GM12878 (cell line): ENCODE measurements at regions not wholly inside any gene's neighbourhood (a gene's known extent, or its start where the extent isn't known, plus 50 kb on each side); places are given as distances from the start of the nearest gene placed in this dataset.

Source experiments
- ATAC-seq: fragments of 200-7000 bp; cut with Tn5 transposase; 3 replicates; pipeline ENCODE4 v1.9.1; 2020; ENCODE audit warnings: mild to moderate bottlenecking, moderate library complexity
- BruUV-seq: library from RNA; stranded (reverse); fragments of 400-500 nt; replicated peaks from 2 replicates; lab custom pipeline; 2021; lab: Mats Ljungman, UMichigan
- CTCF ChIA-PET: fragments of 300-600 bp; sonication (Branson Sonifier 250); formaldehyde crosslinking; extraction: SDS; loops from one replicate; lab custom pipeline; 2021; ENCODE audit warnings: inconsistent platforms; lab: Yijun Ruan, JAX
- POLR2A ChIA-PET: fragments of 350-600 bp; formaldehyde crosslinking; extraction: SDS; loops from one replicate; lab custom pipeline; 2021; ENCODE audit warnings: inconsistent platforms; lab: Charles Lee
- RAD21 ChIA-PET: fragments of 300-600 bp; sonication (Branson Sonifier 250); formaldehyde crosslinking; loops from one replicate; lab custom pipeline; 2023; ENCODE audit warnings: antibody characterized with exemption; ENCODE audit not compliant: unreplicated experiment; lab: Charles Lee
- SMC1A ChIA-PET: fragments of 300-600 bp; sonication (Branson Sonifier 250); formaldehyde crosslinking; loops from one replicate; lab custom pipeline; 2023; ENCODE audit not compliant: unreplicated experiment, uncharacterized antibody; lab: Charles Lee
- DNase-seq: peaks from one replicate; pipeline ENCODE4 v3.0.0-alpha.2; 2011; ENCODE audit warnings: low read depth, low spot score
- FAIRE-seq: peaks from 3 replicates; lab custom pipeline; 2011; peaks lifted over from hg19 to GRCh38; lab: Jason Lieb, UNC
- H2AFZ ChIP-seq: 2 replicates; pipeline ENCODE4 v1.6.0; 2011; ENCODE audit warnings: low read depth, low read length, control low read depth; ENCODE audit not compliant: control insufficient read depth
- H3K27ac ChIP-seq: 2 replicates; pipeline ENCODE4 v1.5.1; 2011; ENCODE audit warnings: control low read depth; ENCODE audit not compliant: control insufficient read depth, insufficient read depth
- H3K27me3 ChIP-seq, 2 experiments: replicated peaks in 1 of 2; 2 replicates each; pipeline versions ENCODE4 v1.6.0 to v1.6.1; 2011; ENCODE audit warnings: low read length in 1 of 2; ENCODE audit not compliant: control insufficient read depth in 2 of 2, insufficient read depth in 2 of 2
- H3K36me3 ChIP-seq, 2 experiments: 2 replicates each; pipeline ENCODE4 v1.5.1; 2011; ENCODE audit warnings: low read length in 1 of 2; ENCODE audit not compliant: control insufficient read depth in 2 of 2, insufficient read depth in 2 of 2
- H3K4me1 ChIP-seq: 2 replicates; pipeline ENCODE4 v1.6.1; 2011; ENCODE audit warnings: mild to moderate bottlenecking, low read length, moderate library complexity, mixed read lengths; ENCODE audit not compliant: control insufficient read depth, insufficient read depth
- H3K4me2 ChIP-seq: 2 replicates; pipeline ENCODE4 v1.6.0; 2011; ENCODE audit warnings: control low read depth; ENCODE audit not compliant: control insufficient read depth, insufficient read depth
- H3K4me3 ChIP-seq: fragments of 200-600 bp; sonication (generic); 2 replicates; pipeline ENCODE4 v1.5.1; 2016
- H3K79me2 ChIP-seq: 2 replicates; pipeline ENCODE4 v1.6.0; 2011; ENCODE audit warnings: low read length; ENCODE audit not compliant: control insufficient read depth, insufficient read depth
- H3K9ac ChIP-seq: 2 replicates; pipeline ENCODE4 v1.8.0; 2011; ENCODE audit warnings: low read length, control low read depth, mixed read lengths; ENCODE audit not compliant: control insufficient read depth, insufficient read depth
- H3K9me3 ChIP-seq: replicated peaks from 3 replicates; pipeline ENCODE4 v1.5.1; 2011; ENCODE audit warnings: mild to moderate bottlenecking, low read length; ENCODE audit not compliant: control insufficient read depth, insufficient read depth
- H4K20me1 ChIP-seq: 2 replicates; pipeline ENCODE4 v1.6.0; 2011; ENCODE audit not compliant: control insufficient read depth, insufficient read depth
- DPF2 ChIP-seq: fragments of 450-650 bp; IDR thresholded peaks from 2 replicates; pipeline ENCODE4 v1.6.1; 2017; ENCODE audit warnings: mild to moderate bottlenecking
- EZH2 ChIP-seq: IDR thresholded peaks from 2 replicates; pipeline ENCODE4 v1.6.1; 2012; ENCODE audit warnings: low read depth, mild to moderate bottlenecking, control low read depth, inconsistent platforms, low read length, borderline replicate concordance; ENCODE audit not compliant: control insufficient read depth
- NFXL1 ChIP-seq: fragments of 450-650 bp; IDR thresholded peaks from 2 replicates; pipeline ENCODE4 v1.6.1; 2017; ENCODE audit warnings: antibody characterized with exemption, mild to moderate bottlenecking, borderline replicate concordance
- PAX5 ChIP-seq: IDR thresholded peaks from 2 replicates; pipeline ENCODE4 v1.6.1; 2011; ENCODE audit warnings: low read depth, low read length, borderline replicate concordance
- POLR2A ChIP-seq: IDR thresholded peaks from 2 replicates; pipeline ENCODE4 v1.6.1; 2011; ENCODE audit warnings: low read depth, mild to moderate bottlenecking, low read length
- RELA ChIP-seq: fragments of 450-650 bp; IDR thresholded peaks from 2 replicates; pipeline ENCODE4 v1.8.0; 2014; ENCODE audit warnings: borderline replicate concordance; ENCODE audit not compliant: partially characterized antibody
- TAF1 ChIP-seq: IDR thresholded peaks from 2 replicates; pipeline ENCODE4 v1.6.1; 2011; ENCODE audit warnings: mild to moderate bottlenecking, low read depth, low read length, borderline replicate concordance
- WGBS: methylation state at CpG from one replicate; pipeline ENCODE4 v1.1.6; 2016; ENCODE audit warnings: low lambda C conversion rate; ENCODE audit not compliant: insufficient replicate concordance, insufficient coverage; ENCODE audit errors: missing lambda C conversion rate; 5-methylcytosine and 5-hydroxymethylcytosine counted together
- in situ Hi-C: fragments of 300-500 bp; cut with MboI; formaldehyde crosslinking; loops from 9 replicates; pipeline ENCODE4 v1.14.3; 2018; ENCODE audit warnings: mixed read lengths
- intact Hi-C: fragments of 100-400 bp; cut with micrococcal nuclease; formaldehyde crosslinking; loops from one replicate; pipeline ENCODE4 v1.14.2; 2022; ENCODE audit not compliant: unreplicated experiment
- TF ChIP-seq, protein P1 (sequence below): fragments of 450-650 bp; IDR thresholded peaks from 2 replicates; pipeline ENCODE4 v1.6.1; 2016; ENCODE audit warnings: mild to moderate bottlenecking, moderate library complexity, borderline replicate concordance
- TF ChIP-seq, protein P2 (sequence below): fragments of 450-650 bp; IDR thresholded peaks from 2 replicates; pipeline ENCODE4 v1.6.1; 2016; ENCODE audit warnings: mild to moderate bottlenecking
- TF ChIP-seq, protein P3 (sequence below): IDR thresholded peaks from 2 replicates; pipeline ENCODE4 v1.6.1; 2012; ENCODE audit warnings: low read depth, low read length, improper control_type of control experiment

DNA sequence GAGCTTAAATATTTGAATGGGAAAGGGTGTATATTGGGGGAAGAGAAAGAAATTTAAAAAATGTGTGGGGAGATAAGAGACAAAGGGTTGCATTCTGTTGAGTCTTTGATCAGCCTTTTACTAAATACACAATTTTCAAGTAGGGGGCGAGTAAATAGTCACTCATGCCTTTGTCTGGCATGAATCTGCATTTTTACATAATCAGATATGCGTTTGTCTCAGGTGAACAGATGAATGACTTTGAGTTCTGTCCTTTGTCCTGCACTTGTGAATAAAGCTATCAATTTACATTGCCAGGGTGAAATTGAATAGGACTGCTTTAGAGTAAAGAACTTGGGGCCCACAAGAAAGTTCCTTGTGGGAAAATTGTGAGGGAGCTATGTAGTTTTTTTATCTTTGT is 523.6 kb upstream of the LUZP2 start:
- ATAC-seq: no peak
- no TSS peak for BruUV-seq
- no peak for FAIRE-seq

DNA sequence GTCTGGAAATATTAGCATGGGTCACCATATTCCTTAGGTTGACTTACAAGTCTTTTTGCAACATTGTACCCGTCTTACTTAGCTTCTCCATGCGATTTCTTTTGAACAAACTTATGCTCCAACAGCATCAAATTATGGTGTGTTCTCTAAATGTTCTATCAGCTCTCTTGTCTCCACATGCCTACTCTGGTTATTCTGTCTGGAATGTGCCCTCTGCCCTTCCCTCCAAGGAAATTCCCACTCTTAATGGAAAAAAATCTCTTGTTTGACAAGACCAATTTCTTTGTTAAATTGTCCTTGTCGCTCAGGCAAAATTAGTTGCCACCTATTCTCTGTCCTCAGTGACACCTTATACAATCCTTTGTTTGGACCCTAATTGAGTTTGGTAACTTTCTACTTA is 522.8 kb upstream of the LUZP2 start:
- Histone ChIP-seq H3K9ac (no peak overlapping the region), H3K4me2 (no peak overlapping the region), H3K27ac (no peak overlapping the region), H3K79me2 (no peaks in the 10 kb centered on the region), H2AFZ (no peak overlapping the region), H3K4me3 (no peak overlapping the region), H3K27me3 (no peaks in the 10 kb centered on the region), H3K9me3 (no peaks in the 10 kb centered on the region), H3K4me1 (no peaks in the 10 kb centered on the region), H4K20me1 (no peaks in the 10 kb centered on the region), H3K36me3 (no peaks in the 10 kb centered on the region)
- CTCF ChIA-PET: no interaction called here
- SMC1A ChIA-PET: interaction anchor here (1.9 kb wide), 1 partner anchor 46 kb away, joined by 4 read pairs; no protein-coding TSS in a partner anchor
- in situ Hi-C loops (no loop called here), intact Hi-C loops (no loop called here)
- DNase-seq (no peak), ATAC-seq (no peak), FAIRE-seq (no peak)
- TF ChIP-seq RELA (no peak), PAX5 (no peak), TAF1 (no peak), POLR2A (no peak), EZH2 (no peak)
- TF ChIP-seq, protein P1, sequence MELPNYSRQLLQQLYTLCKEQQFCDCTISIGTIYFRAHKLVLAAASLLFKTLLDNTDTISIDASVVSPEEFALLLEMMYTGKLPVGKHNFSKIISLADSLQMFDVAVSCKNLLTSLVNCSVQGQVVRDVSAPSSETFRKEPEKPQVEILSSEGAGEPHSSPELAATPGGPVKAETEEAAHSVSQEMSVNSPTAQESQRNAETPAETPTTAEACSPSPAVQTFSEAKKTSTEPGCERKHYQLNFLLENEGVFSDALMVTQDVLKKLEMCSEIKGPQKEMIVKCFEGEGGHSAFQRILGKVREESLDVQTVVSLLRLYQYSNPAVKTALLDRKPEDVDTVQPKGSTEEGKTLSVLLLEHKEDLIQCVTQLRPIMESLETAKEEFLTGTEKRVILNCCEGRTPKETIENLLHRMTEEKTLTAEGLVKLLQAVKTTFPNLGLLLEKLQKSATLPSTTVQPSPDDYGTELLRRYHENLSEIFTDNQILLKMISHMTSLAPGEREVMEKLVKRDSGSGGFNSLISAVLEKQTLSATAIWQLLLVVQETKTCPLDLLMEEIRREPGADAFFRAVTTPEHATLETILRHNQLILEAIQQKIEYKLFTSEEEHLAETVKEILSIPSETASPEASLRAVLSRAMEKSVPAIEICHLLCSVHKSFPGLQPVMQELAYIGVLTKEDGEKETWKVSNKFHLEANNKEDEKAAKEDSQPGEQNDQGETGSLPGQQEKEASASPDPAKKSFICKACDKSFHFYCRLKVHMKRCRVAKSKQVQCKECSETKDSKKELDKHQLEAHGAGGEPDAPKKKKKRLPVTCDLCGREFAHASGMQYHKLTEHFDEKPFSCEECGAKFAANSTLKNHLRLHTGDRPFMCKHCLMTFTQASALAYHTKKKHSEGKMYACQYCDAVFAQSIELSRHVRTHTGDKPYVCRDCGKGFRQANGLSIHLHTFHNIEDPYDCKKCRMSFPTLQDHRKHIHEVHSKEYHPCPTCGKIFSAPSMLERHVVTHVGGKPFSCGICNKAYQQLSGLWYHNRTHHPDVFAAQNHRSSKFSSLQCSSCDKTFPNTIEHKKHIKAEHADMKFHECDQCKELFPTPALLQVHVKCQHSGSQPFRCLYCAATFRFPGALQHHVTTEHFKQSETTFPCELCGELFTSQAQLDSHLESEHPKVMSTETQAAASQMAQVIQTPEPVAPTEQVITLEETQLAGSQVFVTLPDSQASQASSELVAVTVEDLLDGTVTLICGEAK: no peak
- TF ChIP-seq, protein P2, sequence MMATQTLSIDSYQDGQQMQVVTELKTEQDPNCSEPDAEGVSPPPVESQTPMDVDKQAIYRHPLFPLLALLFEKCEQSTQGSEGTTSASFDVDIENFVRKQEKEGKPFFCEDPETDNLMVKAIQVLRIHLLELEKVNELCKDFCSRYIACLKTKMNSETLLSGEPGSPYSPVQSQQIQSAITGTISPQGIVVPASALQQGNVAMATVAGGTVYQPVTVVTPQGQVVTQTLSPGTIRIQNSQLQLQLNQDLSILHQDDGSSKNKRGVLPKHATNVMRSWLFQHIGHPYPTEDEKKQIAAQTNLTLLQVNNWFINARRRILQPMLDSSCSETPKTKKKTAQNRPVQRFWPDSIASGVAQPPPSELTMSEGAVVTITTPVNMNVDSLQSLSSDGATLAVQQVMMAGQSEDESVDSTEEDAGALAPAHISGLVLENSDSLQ: no peak
- TF ChIP-seq, protein P3, sequence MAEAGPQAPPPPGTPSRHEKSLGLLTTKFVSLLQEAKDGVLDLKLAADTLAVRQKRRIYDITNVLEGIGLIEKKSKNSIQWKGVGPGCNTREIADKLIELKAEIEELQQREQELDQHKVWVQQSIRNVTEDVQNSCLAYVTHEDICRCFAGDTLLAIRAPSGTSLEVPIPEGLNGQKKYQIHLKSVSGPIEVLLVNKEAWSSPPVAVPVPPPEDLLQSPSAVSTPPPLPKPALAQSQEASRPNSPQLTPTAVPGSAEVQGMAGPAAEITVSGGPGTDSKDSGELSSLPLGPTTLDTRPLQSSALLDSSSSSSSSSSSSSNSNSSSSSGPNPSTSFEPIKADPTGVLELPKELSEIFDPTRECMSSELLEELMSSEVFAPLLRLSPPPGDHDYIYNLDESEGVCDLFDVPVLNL: no peak
- no TSS peak for BruUV-seq
- 0% methylated on average over 3 of the region's 3 CpGs for WGBS
- POLR2A ChIA-PET: no interaction called here
- RAD21 ChIA-PET: no interaction called here

More for the DNA sequence above, 523.6 kb upstream of the LUZP2 start:
- TF ChIP-seq NFXL1 (no peak), DPF2 (no peak)
- H3K9me3 ChIP-seq: no peaks in the 10 kb centered on the region
- H3K4me2 ChIP-seq: no peak overlapping the region
- H3K27me3 ChIP-seq: no peaks in the 10 kb centered on the region
- 6% methylated on average over 2 of the region's 2 CpGs for whole genome bisulfite sequencing
- ChIA-PET POLR2A (no interaction called here), SMC1A (interaction anchor here (1.9 kb wide), 1 partner anchor 47 kb away, joined by 4 read pairs; no protein-coding TSS in a partner anchor), RAD21 (no interaction called here), CTCF (no interaction called here)
- no peak overlapping the region for H3K9ac ChIP-seq
- intact Hi-C loops (no loop called here), in situ Hi-C loops (no loop called here)
- H3K27ac ChIP-seq: no peak overlapping the region
- H3K4me3 ChIP-seq: no peak overlapping the region
- H2AFZ ChIP-seq: no peak overlapping the region
- DNase-seq: no peak
- H4K20me1 ChIP-seq: no peaks in the 10 kb centered on the region
- H3K79me2 ChIP-seq: no peaks in the 10 kb centered on the region
- no peaks in the 10 kb centered on the region for H3K4me1 ChIP-seq
- no peaks in the 10 kb centered on the region for H3K36me3 ChIP-seq
